GM19193 (cell line): ENCODE measurements at regions not wholly inside any gene's neighbourhood (a gene's known extent, or its start where the extent isn't known, plus 50 kb on each side); places are given as distances from the start of the nearest gene placed in this dataset.

Experiments
- POLR2A ChIP-seq: IDR thresholded peaks from 4 replicates; pipeline ENCODE4 v1.6.1; 2011; ENCODE audit not compliant: insufficient read depth, insufficient read length; ENCODE audit errors: extremely low read depth

GRCh38 chr7:67863911-67864310, 867.3 kb downstream of the TYW1 start:
- TF ChIP-seq POLR2A, result no peak

GRCh38 chr7:67866054-67866453, 869.4 kb downstream of the TYW1 start:
- TF ChIP-seq POLR2A, result no peak

- TF ChIP-seq POLR2A, result no peak
Measured at GRCh38 chr7:67866812-67867211, 870.2 kb downstream of the TYW1 start.

- no peak for TF ChIP-seq POLR2A
Measured at GRCh38 chr7:67870396-67870795, 873.8 kb downstream of the TYW1 start.

- no peak for TF ChIP-seq POLR2A
Measured at GRCh38 chr7:67875558-67875957, 878.9 kb downstream of the TYW1 start.

GRCh38 chr7:67878808-67879207, 882.2 kb downstream of the TYW1 start:
- TF ChIP-seq POLR2A, result no peak

GRCh38 chr7:67882843-67883242, 886.2 kb downstream of the TYW1 start:
- no peak for TF ChIP-seq POLR2A

GRCh38 chr7:67890316-67890715, 893.7 kb downstream of the TYW1 start:
- no peak for TF ChIP-seq POLR2A

- TF ChIP-seq POLR2A, result no peak
Measured at GRCh38 chr7:67894746-67895145, 898.1 kb downstream of the TYW1 start.

GRCh38 chr7:67896721-67897120, 900.1 kb downstream of the TYW1 start:
- no peak for TF ChIP-seq POLR2A

- no peak for TF ChIP-seq POLR2A
Measured at GRCh38 chr7:67900456-67900855, 903.8 kb downstream of the TYW1 start.

- TF ChIP-seq POLR2A, result no peak
Measured at GRCh38 chr7:67901808-67902480, 905.3 kb downstream of the TYW1 start.

- TF ChIP-seq POLR2A, result no peak
Measured at GRCh38 chr7:67907792-67908191, 911.2 kb downstream of the TYW1 start.

- no peak for TF ChIP-seq POLR2A
Measured at GRCh38 chr7:67912437-67912836, 915.8 kb downstream of the TYW1 start.

GRCh38 chr7:67913604-67914003, 917.0 kb downstream of the TYW1 start:
- no peak for TF ChIP-seq POLR2A

GRCh38 chr7:67916571-67917436, 920.2 kb downstream of the TYW1 start:
- no peak for TF ChIP-seq POLR2A
